Ovary (tissue), 7 donors: ENCODE measurements at regions not wholly inside any gene's neighbourhood (a gene's known extent, or its start where the extent isn't known, plus 50 kb on each side); places are given as distances from the start of the nearest gene placed in this dataset.

ENCODE experiments used
- DNase-seq, 5 donors: peaks; one replicate each; pipeline ENCODE4 v3.0.0-alpha.2; 2019 to 2020
- H3K27ac ChIP-seq, 2 donors: fragments of 200-600 bp; one replicate each; pipeline versions ENCODE4 v1.5.1 to v1.8.0; 2019 to 2022
- H3K27me3 ChIP-seq: fragments of 200-600 bp; one replicate; pipeline ENCODE4 v1.8.0; 2022
- H3K36me3 ChIP-seq: fragments of 200-600 bp; sonication (generic); one replicate; pipeline ENCODE4 v1.5.1; 2019
- H3K4me1 ChIP-seq: one replicate; pipeline ENCODE4 v1.8.1; 2013; ENCODE audit warnings: mild to moderate bottlenecking, moderate library complexity; ENCODE audit not compliant: insufficient read depth
- H3K4me3 ChIP-seq: fragments of 200-600 bp; sonication (generic); one replicate; pipeline ENCODE4 v1.5.1; 2017
- H3K9me3 ChIP-seq, 2 donors: fragments of 200-600 bp in 1 of 2; sonication (generic) in 1 of 2; one replicate each; pipeline versions ENCODE4 v1.5.1 to v1.8.1; 2013 to 2019; ENCODE audit warnings: mild to moderate bottlenecking in 1 of 2, moderate library complexity in 1 of 2
- CTCF ChIP-seq, 3 donors: fragments of 450-650 bp in 2 of 3; fragments of 200-600 bp in 1 of 3; IDR thresholded peaks; one replicate each; pipeline versions ENCODE4 v1.5.1 to v1.8.0; 2016 to 2022; ENCODE audit warnings: antibody characterized with exemption in 3 of 3, mild to moderate bottlenecking in 1 of 3
- EP300 ChIP-seq: sonication (generic); formaldehyde crosslinking; IDR thresholded peaks from one replicate; pipeline ENCODE4 v1.6.1; 2017; ENCODE audit warnings: antibody characterized with exemption
- POLR2A ChIP-seq: fragments of 450-650 bp; IDR thresholded peaks from one replicate; pipeline ENCODE4 v1.6.1; 2017; ENCODE audit warnings: antibody characterized with exemption, mild to moderate bottlenecking, moderate library complexity
- WGBS, 3 donors: extraction: QIAGEN DNeasy Blood & Tissue Kit in 1 of 3; methylation state at CpG; one replicate each; pipeline versions ENCODE4 v1.1.5 to v1.1.7; 2013 to 2017; 5-methylcytosine and 5-hydroxymethylcytosine counted together
- intact Hi-C, 4 donors: fragments of 100-400 bp; cut with DNase I; formaldehyde crosslinking; loops; one replicate each; pipeline versions ENCODE4 v1.11.0 to v1.15.1; 2022 to 2023
- donor health status: DM: no; HTN: no; CAD: no; lungs with moderate emphysema.
- donor health status: DM: no; HTN: no; CAD: no.
- donor health status: Bipolar disorder and iron deficiency.
- donor health status: DM: no; HTN: no; CAD: no.
- donor health status: DM: yes; HTN: yes; CAD: no.

GRCh38 chr2:33762636-33763035 lies 163.5 kb upstream of the FAM98A start:
- DNase-seq = no peak
- H3K4me1 ChIP-seq = no peaks in the 10 kb centered on the region
- no peaks in the 10 kb centered on the region for H3K27me3 ChIP-seq
- WGBS, 3 donors = 72 to 76% (median 76%) methylated on average over 3 of the region's 3 CpGs
- H3K27ac ChIP-seq = no peak overlapping the region
- no peaks in the 10 kb centered on the region for H3K36me3 ChIP-seq
- no peak overlapping the region for H3K4me3 ChIP-seq
- intact Hi-C loops = no loop called here
- H3K9me3 ChIP-seq = no peaks in the 10 kb centered on the region
- TF ChIP-seq CTCF (IDR thresholded peaks at IDR 0.05) (no peak), POLR2A (no peak), EP300 (no peak)

DNA sequence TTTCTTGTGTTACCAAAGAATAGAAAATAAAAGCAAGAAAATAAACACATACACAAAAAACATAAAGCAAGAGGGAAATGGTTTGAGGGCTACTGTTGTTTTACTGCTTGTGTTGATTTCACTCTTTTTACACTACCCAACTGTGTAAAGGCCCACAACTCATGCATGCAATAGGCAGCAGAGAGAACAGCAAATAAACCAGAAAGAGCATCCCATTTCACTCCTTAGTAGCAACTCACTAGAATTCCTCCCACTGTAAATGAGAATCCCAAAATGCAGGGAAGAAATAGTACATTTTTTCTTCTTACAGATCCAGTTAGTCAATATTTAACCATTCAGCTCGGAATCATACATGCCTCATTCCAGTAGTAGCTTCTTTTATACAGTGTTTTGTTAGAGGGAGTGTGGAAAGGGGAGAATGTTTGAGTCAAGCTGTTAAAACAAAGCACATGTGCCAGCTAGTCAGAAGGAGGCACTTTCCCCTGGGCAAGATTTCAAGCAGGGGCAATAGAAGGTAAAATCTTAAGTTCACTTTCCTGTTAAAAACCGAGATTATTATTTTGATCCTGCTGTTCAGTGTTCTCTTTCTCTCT lies 147.2 kb upstream of the FAM98A start:
- 35 to 74% (median 46%) methylated on average over 2 of the region's 2 CpGs for WGBS, 3 donors
- TF ChIP-seq CTCF (IDR thresholded peaks at IDR 0.05) (no peak), EP300 (no peak), POLR2A (no peak)

GRCh38 chr2:33735096-33735495 lies 136.0 kb upstream of the FAM98A start:
- TF ChIP-seq POLR2A (no peak), EP300 (no peak), CTCF (IDR thresholded peaks at IDR 0.05) (no peak)
- 48 to 69% (median 60%) methylated on average over 1 of the region's 1 CpG for WGBS, 3 donors
- Histone ChIP-seq H3K27me3 (no peaks in the 10 kb centered on the region), H3K9me3 (no peaks in the 10 kb centered on the region), H3K4me1 (no peaks in the 10 kb centered on the region), H3K27ac (no peak overlapping the region), H3K36me3 (no peaks in the 10 kb centered on the region), H3K4me3 (no peak overlapping the region)
- DNase-seq = no peak
- intact Hi-C loops = no loop called here

More for the DNA sequence above, 147.2 kb upstream of the FAM98A start:
- intact Hi-C loops = no loop called here
- Histone ChIP-seq H3K4me3 (no peak overlapping the region), H3K27ac (no peak overlapping the region), H3K4me1 (no peaks in the 10 kb centered on the region), H3K27me3 (no peaks in the 10 kb centered on the region), H3K9me3 (no peaks in the 10 kb centered on the region), H3K36me3 (no peaks in the 10 kb centered on the region)
- DNase-seq = no peak

- no peaks in the 10 kb centered on the region for H3K27me3 ChIP-seq
- no peaks in the 10 kb centered on the region for H3K4me1 ChIP-seq
- H3K27ac ChIP-seq = no peak overlapping the region
- no peak overlapping the region for H3K4me3 ChIP-seq
- intact Hi-C loops = no loop called here
- no peaks in the 10 kb centered on the region for H3K9me3 ChIP-seq
- no peak for DNase-seq
- no peaks in the 10 kb centered on the region for H3K36me3 ChIP-seq
- no peak for TF ChIP-seq EP300
- no peak for TF ChIP-seq CTCF (IDR thresholded peaks at IDR 0.05)
- no peak for TF ChIP-seq POLR2A
These were observed 131.7 kb upstream of the FAM98A start for GRCh38 chr2:33730804-33731203.
